Pancreas (tissue), 10 donors: ENCODE measurements at regions not wholly inside any gene's neighbourhood (a gene's known extent, or its start where the extent isn't known, plus 50 kb on each side); places are given as distances from the start of the nearest gene placed in this dataset.

ENCODE experiments used
- ATAC-seq, 4 donors: fragments of 200-7000 bp; cut with Tn5 transposase; one replicate each; pipeline versions ENCODE4 v1.8.0 to v1.9.1; 2020; ENCODE audit warnings: mild to moderate bottlenecking in 4 of 4, moderate library complexity in 4 of 4
- DNase-seq, 6 donors: peaks; one replicate each; pipeline ENCODE4 v3.0.0-alpha.2; 2020
- FAIRE-seq: peaks from 2 replicates; lab custom pipeline; 2012; peaks lifted over from hg19 to GRCh38; lab: Jason Lieb, UNC
- H3K27ac ChIP-seq, 4 donors: fragments of 200-600 bp; sonication (generic); 1 replicate in 3 of 4; 2 replicates in 1 of 4; pipeline versions ENCODE4 v1.5.0 to v1.8.0; 2020
- H3K27me3 ChIP-seq, 4 donors: fragments of 200-600 bp; one replicate each; pipeline ENCODE4 v1.8.0; 2021
- H3K36me3 ChIP-seq, 3 donors: fragments of 200-600 bp; sonication (generic) in 1 of 3; one replicate each; pipeline versions ENCODE4 v1.5.0 to v1.8.0; 2020 to 2021
- H3K4me1 ChIP-seq, 3 donors: fragments of 200-600 bp; one replicate each; pipeline ENCODE4 v1.8.0; 2021
- H3K4me3 ChIP-seq, 4 donors: fragments of 200-600 bp; sonication (generic) in 2 of 4; one replicate each; pipeline versions ENCODE4 v1.5.0 to v1.8.0; 2020 to 2021
- H3K9me3 ChIP-seq, 4 donors: fragments of 200-600 bp; one replicate each; pipeline ENCODE4 v1.8.0; 2021
- WGBS, 2 donors: extraction: QIAGEN DNeasy Blood & Tissue Kit; methylation state at CpG; one replicate each; pipeline ENCODE4 v1.1.7; 2013; 5-methylcytosine and 5-hydroxymethylcytosine counted together
- intact Hi-C, 3 donors: fragments of 100-400 bp; cut with DNase I; formaldehyde crosslinking; loops; one replicate each; pipeline versions ENCODE4 v1.11.1 to v1.14.2; 2022
- TF ChIP-seq, protein P1 (sequence below), 4 donors: fragments of 200-600 bp; sonication (generic) in 3 of 4; IDR thresholded peaks; one replicate each; pipeline versions ENCODE4 v1.5.0 to v1.8.0; 2021; ENCODE audit warnings: antibody characterized with exemption in 4 of 4
- donor health status: healthy with polysubstance abuse.
- donor health status: DM: no; HTN: no; CAD: no; lungs with moderate emphysema.
- donor health status: DM: no; HTN: no; CAD: no.
- donor health status: control.
- donor health status: control.
- donor health status: Bipolar disorder and iron deficiency.
- donor health status: DM: yes; HTN: yes; CAD: no.
- donor health status: DM: no; HTN: no; CAD: no.
- donor health status: DM: no; HTN: no; CAD: no.
- donor health status: DM: yes; HTN: yes; CAD: no.

DNA sequence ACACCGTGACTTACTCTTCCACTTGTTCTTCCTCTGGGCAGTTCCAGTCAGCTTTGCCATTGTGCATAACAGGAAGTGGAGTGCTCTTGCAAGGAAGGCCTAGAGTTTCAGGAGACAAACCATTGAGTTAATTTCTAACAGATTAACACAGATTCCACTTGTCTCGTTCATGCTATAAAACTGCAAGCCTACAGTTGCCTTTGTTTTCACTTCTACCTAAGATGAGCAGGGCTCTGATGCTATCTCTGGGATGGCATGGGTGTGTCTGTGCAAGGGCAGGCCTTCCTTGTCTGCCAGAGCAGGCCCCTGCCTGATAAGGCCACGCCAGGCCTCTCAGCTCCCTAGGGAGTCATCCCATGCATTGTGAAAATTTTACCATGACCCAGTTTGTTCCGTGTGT, 67.7 kb upstream of the PGRMC2 start:
- DNase-seq = no peak
- FAIRE-seq = no peak
- ATAC-seq = peak in 1 of 4 donors; percentile 16

DNA sequence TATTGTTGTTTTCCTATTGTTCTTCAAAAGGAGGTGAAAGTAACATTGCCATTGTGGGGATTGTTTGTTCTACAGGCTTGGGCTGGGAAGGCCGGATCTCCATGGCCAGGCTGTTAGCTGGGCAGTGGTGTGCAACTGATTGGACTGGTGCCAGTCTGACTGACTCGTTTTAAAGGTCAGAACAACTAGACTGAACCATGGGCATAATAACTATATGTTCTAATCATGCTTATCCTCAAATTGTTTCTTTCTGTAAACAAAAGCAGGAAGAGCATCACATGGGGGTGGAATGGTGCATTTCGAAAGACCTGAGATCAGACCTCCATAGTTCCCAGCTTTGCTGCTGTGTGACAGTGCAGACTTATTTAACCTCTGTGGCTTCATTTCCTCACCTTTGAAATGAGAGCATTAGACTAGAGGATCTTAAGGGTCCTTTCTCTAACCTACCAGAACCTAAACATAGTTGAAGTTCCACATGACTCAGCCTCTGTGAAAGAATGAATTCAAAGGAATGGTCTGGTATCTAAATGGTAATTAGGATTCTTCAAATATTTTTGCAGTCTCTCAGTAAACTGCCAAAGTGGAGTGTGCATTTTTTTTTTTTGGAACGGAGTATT, 66.7 kb upstream of the PGRMC2 start:
- peak in 3 of 6 donors; percentile 21 to 51 (median 50) for DNase-seq
- intact Hi-C loops = no loop called here
- H3K27me3 ChIP-seq = no peaks in the 10 kb centered on the region
- H3K4me3 ChIP-seq = no peak overlapping the region
- TF ChIP-seq, protein P1, sequence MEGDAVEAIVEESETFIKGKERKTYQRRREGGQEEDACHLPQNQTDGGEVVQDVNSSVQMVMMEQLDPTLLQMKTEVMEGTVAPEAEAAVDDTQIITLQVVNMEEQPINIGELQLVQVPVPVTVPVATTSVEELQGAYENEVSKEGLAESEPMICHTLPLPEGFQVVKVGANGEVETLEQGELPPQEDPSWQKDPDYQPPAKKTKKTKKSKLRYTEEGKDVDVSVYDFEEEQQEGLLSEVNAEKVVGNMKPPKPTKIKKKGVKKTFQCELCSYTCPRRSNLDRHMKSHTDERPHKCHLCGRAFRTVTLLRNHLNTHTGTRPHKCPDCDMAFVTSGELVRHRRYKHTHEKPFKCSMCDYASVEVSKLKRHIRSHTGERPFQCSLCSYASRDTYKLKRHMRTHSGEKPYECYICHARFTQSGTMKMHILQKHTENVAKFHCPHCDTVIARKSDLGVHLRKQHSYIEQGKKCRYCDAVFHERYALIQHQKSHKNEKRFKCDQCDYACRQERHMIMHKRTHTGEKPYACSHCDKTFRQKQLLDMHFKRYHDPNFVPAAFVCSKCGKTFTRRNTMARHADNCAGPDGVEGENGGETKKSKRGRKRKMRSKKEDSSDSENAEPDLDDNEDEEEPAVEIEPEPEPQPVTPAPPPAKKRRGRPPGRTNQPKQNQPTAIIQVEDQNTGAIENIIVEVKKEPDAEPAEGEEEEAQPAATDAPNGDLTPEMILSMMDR (IDR thresholded peaks at IDR 0.05) = no peak
- WGBS, 2 donors = 38 to 41% methylated on average over 4 of the region's 4 CpGs
- peaks cover 0 to 12% (median 6%) of the 10 kb centered on the region in 3 donors for H3K4me1 ChIP-seq
- H3K9me3 ChIP-seq = no peaks in the 10 kb centered on the region
- no peak for FAIRE-seq
- peak in 3 of 4 donors; percentile 37 to 73 (median 57) for ATAC-seq
- H3K27ac ChIP-seq = no peak overlapping the region
- no peaks in the 10 kb centered on the region for H3K36me3 ChIP-seq

More for the DNA sequence above, 67.7 kb upstream of the PGRMC2 start:
- no peaks in the 10 kb centered on the region for H3K36me3 ChIP-seq
- no peak overlapping the region for H3K4me3 ChIP-seq
- no peaks in the 10 kb centered on the region for H3K9me3 ChIP-seq
- H3K27me3 ChIP-seq = no peaks in the 10 kb centered on the region
- 72 to 74% methylated on average over 4 of the region's 4 CpGs for WGBS, 2 donors
- peaks cover 0 to 12% (median 6%) of the 10 kb centered on the region in 3 donors for H3K4me1 ChIP-seq
- TF ChIP-seq, protein P1 (IDR thresholded peaks at IDR 0.05) = no peak
- H3K27ac ChIP-seq = no peak overlapping the region
- intact Hi-C loops = no loop called here

DNA sequence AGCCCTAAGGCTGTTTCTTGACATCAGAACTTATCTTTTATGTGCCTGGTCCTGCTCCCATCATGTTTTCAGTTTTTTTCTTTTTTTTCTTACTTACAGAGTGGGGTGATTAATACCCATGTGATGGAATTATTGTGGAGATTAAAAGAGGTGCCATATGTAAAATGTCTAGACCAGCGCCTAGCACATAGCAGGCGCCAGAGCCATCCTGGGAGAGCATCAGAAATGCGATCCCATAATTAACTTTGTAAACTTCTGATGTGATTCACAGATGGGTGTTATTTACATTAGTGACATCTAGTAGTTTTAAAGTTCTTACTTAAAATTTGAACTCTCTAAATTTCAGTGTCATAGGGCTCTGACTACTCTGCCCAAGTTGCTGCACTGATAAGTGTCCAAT, 66.2 kb upstream of the PGRMC2 start:
- intact Hi-C loops = no loop called here
- H3K36me3 ChIP-seq = no peaks in the 10 kb centered on the region
- no peak overlapping the region for H3K4me3 ChIP-seq
- H3K27ac ChIP-seq = no peak overlapping the region
- no peaks in the 10 kb centered on the region for H3K9me3 ChIP-seq
- H3K27me3 ChIP-seq = no peaks in the 10 kb centered on the region
- ATAC-seq = no peak
- peaks cover 0 to 12% (median 6%) of the 10 kb centered on the region in 3 donors for H3K4me1 ChIP-seq
- FAIRE-seq = no peak
- 92% methylated on average over 3 of the region's 3 CpGs for WGBS, 2 donors
- TF ChIP-seq, protein P1 (IDR thresholded peaks at IDR 0.05) = no peak
- no peak for DNase-seq

DNA sequence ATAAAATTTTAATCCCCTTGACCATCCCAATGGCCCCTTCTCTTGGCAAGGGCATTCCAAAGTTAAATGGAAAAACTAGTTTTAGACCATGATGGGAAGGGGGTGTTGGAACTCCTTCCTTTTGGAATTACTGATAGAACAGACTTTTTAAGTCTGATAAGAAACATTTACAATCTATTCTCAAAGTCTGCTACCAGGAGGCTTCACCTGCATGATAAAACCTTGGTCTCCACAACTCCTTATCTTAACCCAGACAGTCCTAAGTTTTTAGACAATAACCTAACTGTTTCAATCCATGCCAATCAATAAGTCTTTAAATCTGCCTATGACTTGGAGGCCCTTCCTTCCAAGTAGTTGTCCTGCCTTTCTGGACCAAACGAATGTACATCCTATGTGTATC, 63.9 kb upstream of the PGRMC2 start:
- Histone ChIP-seq H3K27me3 (no peaks in the 10 kb centered on the region), H3K27ac (no peak overlapping the region), H3K36me3 (no peaks in the 10 kb centered on the region), H3K4me3 (no peak overlapping the region), H3K9me3 (no peaks in the 10 kb centered on the region), H3K4me1 (peaks cover 0 to 23% (median 6%) of the 10 kb centered on the region in 3 donors)
- FAIRE-seq (no peak), ATAC-seq (no peak), DNase-seq (no peak)
- TF ChIP-seq, protein P1 (IDR thresholded peaks at IDR 0.05) = no peak
- intact Hi-C loops = no loop called here
- WGBS, 2 donors = 77 to 93% methylated on average over 1 of the region's 1 CpG

DNA sequence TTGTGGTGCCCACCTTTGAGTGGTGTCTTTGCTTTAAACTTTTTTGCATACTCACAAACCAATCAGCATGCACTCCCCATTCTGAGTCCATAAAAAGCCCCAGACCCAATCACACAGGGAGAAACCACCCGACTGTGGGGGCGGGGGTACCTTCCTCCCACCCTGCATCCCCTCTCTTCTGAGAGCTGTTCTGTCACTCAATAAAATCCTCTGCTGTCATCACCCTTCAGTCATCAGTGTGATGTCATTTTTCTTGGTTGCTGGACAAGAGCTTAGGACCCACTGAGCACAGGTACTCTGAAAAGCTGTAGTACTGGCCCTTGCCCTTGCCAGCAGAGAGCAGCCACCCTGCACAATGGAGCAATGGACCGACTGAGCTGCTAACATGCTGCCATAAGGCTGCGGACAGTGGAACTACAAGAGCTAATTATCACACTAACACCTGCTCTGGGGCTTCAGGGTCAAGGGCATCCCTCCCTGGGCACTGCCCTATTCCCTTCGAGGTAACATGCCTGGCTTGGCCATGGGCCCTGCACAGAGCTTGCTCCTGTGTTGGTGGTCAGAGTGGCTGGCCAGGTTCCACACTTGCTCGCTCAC, 62.9 kb upstream of the PGRMC2 start:
- no peak for ATAC-seq
- FAIRE-seq = no peak
- DNase-seq = peak in 1 of 6 donors; percentile 34
- Histone ChIP-seq H3K27ac (no peak overlapping the region), H3K9me3 (no peaks in the 10 kb centered on the region), H3K4me1 (peaks cover 0 to 20% (median 6%) of the 10 kb centered on the region in 3 donors), H3K36me3 (no peaks in the 10 kb centered on the region), H3K4me3 (no peak overlapping the region), H3K27me3 (no peaks in the 10 kb centered on the region)
- TF ChIP-seq, protein P1 (IDR thresholded peaks at IDR 0.05) = no peak
- intact Hi-C loops = no loop called here
- 64 to 71% methylated on average over 6 of the region's 6 CpGs for WGBS, 2 donors
